Limb (tissue), 2 donors: ENCODE measurements at regions not wholly inside any gene's neighbourhood (a gene's known extent, or its start where the extent isn't known, plus 50 kb on each side); places are given as distances from the start of the nearest gene placed in this dataset.

ENCODE experiments used
- DNase-seq, 2 donors: peaks; one replicate each; pipeline ENCODE4 v3.0.0-alpha.2; 2016; ENCODE audit errors: extremely low spot score in 2 of 2

GRCh38 chr15:94015324-94015723, 216.0 kb upstream of the MCTP2 start:
- DNase-seq, result no peak

DNA sequence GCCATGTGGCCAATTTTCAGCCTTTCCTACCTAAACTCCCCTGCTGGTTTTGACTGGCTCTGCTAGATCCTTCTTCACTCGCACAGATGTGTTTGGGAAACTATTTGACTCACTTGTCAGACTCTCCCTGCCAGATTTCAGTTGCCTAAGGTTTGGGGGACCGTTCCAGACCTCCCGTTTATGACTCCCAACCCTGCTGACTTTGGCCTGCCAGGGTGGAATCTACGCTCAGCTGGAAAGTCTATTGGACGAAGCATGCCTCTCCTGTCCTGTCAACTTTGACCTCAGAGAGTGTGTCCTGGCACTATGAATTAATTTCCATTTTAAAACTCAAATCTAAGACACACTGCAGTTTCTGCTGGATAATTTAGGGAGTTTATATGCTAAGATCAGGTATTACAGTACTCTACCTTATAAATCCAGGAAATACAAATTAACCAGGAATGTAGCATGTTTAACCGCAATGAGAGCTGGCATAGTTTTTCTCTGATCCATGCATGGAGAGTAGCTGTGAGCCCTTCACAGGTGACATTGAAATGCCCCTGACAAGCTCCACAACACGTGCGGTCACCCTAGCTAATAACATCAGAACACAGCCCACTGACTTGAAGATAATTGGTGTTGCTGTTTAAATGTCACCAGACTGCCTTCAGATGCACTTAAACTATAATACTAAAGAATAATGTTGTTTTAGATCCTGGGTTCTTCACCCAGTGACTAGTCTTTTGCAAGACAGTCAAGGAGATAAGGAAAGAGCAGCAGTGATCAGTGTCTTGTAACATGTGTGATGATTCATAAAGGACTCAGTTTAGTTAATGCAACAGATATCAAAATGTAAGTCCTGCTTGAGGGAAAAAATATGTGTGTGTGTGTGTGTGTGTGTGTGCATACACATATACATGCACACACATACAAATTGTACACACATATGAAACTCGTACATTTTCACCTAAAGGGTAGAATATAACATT, 223.0 kb upstream of the MCTP2 start:
- DNase-seq, result no peak

DNA sequence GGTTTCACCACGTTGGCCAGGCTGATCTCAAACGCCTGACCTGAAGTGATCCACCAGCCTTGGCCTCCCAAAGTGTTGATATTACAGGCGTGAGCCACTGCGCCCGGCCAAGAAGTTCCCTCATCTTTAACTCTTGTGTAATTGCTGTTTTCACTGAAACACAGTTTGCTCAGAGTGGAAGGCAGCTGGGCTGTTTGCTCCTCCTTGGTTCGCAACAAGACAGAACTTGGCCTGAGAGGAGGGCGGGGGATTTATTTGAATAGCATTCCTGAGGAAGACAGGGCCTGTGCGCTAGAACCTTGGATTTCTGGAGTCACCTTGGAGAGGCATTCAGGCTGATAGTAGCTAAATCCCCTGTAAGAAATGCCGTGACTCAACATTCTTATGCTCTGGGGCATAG, 226.7 kb upstream of the MCTP2 start:
- DNase-seq, result no peak

DNA sequence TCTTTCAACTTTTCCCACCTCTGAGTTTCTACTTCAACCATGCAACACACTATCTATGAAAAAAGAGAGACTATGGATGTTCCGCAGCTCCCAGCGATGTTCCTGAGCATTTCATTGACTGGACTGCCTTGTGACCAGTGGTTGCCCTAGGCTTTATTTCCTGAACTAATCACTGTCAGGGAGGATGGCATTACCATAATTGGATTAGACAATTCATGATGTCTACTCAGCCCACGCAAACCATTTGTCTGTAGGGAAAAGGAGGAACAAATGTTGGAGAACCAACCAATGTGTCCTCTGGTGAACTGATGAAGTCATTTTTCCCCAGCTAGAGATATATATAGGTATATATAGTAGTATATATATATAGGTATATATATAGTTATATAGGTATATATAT, 229.3 kb upstream of the MCTP2 start:
- DNase-seq, result no peak

GRCh38 chr15:94001255-94001801, 230.0 kb upstream of the MCTP2 start:
- no peak for DNase-seq

GRCh38 chr15:94000606-94001005, 230.8 kb upstream of the MCTP2 start:
- DNase-seq, result no peak

DNA sequence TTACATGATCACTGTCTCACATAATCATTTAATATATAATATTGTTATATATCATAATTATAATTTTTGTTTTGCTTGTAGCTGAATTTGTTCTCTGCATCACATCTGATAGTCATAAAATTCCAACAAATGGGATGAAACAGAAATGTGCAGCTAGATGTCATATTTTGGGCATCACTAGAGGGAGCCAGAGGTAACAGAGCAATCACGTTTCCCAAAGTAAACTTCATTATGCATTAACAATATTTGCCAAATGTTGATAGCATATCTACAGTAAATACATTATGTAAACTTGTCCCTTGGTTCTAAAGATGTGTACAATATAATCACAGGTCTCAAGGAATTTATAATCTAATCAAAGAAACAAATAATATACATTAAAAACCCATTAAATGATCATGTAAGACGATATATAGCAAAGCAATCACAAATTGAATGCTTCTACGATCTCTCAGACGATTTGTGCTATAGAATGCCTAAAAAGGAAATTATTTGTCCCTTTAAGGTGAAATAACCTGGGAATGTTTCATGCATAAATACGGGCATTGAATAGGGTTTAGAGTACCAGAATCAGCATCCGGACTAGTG, 234.2 kb upstream of the MCTP2 start:
- DNase-seq, result peak in 1 of 2 donors; percentile 50

DNA sequence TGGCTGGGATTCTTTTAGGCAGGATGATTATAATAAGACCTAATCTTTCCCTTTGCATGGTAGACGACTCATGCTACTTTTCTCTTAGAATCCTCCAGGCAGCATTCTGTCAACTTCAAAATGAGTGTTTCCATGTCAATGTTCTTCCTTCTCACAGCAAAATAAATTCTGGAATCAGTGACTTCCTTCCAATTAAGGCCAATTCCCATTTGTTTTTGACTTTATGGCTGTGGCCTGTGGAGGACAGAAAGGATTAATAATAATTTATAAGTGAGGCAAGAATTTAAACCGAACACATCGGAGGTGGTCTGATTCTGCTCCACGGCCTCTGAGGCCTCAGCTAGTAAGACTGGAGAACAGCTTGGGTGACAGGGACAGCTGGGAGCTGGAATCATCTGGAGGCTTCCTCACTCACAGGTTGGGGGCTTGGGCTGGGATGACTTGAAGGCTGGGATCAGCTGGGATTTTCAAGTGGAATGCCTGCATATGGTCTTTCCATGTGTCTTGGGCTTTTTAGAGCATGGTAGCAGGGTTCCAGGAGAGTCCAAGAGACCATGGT, 241.8 kb upstream of the MCTP2 start:
- no peak for DNase-seq

DNA sequence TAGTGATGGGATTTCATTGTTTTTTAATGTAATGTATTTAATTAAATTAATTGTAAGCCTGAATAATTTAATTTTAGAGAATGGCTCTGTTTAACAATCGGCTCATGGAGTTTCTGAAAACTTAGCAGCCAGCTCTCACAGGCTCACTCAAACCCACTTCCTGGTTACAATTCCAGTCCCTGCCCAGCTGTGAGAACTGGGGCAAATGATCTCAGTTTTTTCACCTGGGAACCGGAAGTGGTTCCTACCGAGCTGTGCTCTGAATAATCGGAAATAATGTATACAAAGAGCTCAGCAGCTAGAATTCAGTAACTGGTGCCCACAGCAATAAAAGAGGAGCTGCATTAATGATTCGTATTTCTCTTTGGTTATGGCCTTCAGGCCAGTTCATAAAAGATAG, 244.3 kb upstream of the MCTP2 start:
- no peak for DNase-seq

GRCh38 chr15:93986400-93986984, 244.9 kb upstream of the MCTP2 start:
- DNase-seq, result no peak

- no peak for DNase-seq
Measured at GRCh38 chr15:93985925-93986324, 245.4 kb upstream of the MCTP2 start.

- no peak for DNase-seq
Measured at GRCh38 chr15:93985176-93985575, 246.2 kb upstream of the MCTP2 start.

DNA sequence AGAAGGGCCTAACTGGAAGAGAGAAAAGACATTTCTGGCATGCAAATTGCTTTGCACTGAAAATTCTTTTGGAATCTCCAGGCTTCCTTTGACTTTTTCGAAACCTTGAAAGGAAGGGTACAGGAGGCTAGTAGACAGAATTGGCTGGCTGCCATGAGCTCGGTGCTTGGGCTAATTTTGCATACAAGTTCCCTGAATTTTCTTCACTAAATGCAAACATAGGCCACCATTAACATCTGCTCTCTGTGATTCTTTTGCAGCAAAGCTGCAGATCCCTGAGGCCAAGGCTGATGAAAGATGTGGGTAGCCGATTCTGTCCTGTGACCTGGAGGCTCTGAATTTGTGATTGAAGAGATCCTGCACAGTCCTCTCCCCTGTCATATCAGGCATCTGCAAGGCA, 247.8 kb upstream of the MCTP2 start:
- peak in 1 of 2 donors; percentile 51 for DNase-seq

- peak; percentile 29 to 89 for DNase-seq
Measured at GRCh38 chr15:93982226-93982727, 249.1 kb upstream of the MCTP2 start.

DNA sequence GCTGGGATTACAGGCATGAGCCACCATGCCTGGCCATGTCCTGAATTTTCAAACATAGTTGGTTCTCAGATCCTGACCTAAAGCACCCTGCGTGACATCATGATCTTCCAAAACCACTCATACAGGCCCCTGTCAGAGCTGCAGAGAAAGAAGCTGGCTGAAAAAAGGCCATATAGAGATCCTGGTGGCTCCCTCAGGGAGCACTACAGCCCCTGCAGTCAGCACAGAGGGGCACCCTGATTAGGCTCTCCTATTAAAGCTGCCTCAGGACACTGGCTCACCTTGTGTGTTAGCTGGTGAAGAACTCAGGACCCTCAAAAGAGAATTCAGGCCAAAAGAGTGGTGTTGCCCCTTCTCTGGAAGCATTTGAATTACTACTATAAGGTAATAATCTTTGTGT, 249.7 kb upstream of the MCTP2 start:
- no peak for DNase-seq

- peak in 1 of 2 donors; percentile 61 for DNase-seq
Measured at GRCh38 chr15:93980261-93980911, 251.0 kb upstream of the MCTP2 start.

- DNase-seq, result peak; percentile 33 to 72
Measured at GRCh38 chr15:93974804-93975481, 256.4 kb upstream of the MCTP2 start.

GRCh38 chr15:93973287-93973686, 258.1 kb upstream of the MCTP2 start:
- DNase-seq, result no peak

DNA sequence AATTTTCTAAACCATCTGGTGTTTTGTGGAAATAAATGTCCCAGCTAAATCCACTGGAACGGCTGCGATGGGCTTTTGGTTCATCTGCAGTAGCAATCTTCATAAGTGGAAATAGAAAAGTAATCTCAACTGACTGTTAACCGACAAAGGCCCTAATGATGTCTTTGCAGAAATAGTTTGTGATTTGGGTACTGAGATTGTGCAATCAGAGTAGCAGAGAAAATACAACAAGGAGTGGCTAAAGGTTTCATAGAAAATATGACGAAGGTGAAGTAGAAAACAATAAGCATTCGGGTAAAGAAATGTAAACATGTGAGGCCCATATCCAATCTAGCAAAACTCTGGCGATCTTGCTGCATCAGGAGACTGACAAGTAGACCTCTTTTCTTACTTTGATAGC, 262.6 kb upstream of the MCTP2 start:
- DNase-seq, result no peak

DNA sequence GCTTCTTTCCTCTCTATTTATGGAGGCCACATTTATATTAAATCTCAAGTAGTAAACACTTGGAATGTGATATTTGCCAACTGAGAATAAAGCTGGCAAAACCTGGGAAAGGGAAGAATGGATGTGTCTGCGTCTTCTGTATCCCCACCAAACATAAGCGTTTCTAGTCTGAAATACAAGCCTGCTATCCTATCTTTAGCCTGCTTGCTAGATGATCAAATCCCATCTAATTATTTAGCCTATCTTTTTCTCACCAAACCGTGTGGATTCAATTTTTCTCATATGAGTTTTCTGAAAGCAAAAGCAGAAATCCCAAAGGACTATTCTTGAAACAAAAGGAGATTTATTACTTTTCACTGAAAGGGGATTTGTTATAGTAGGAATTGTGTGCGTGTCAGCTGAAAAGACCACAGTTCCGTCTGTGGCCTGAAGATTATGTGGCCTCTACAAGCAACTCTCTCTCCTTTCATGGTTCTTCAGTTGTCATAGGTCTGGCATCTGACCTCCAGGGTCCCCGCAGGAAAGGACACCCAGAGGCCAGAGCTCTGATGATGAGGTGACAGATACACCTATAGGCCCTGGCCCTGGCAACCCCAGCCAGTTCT, 266.0 kb upstream of the MCTP2 start:
- DNase-seq, result no peak
